Activated B cell treated with CpG ODN at 0.5 μM for 24 hours (primary cell): ENCODE measurements at regions not wholly inside any gene's neighbourhood (a gene's known extent, or its start where the extent isn't known, plus 50 kb on each side); places are given as distances from the start of the nearest gene placed in this dataset.

Experiments used
- ATAC-seq: fragments of 200-7000 bp; cut with Tn5 transposase; one replicate; pipeline ENCODE4 v1.10.0; 2021; ENCODE audit warnings: low read depth, mild to moderate bottlenecking, moderate library complexity
- CTCF ChIA-PET: fragments of 350-600 bp; sonication (Branson Sonifier 250); formaldehyde crosslinking; loops from one replicate; lab custom pipeline; 2021; ENCODE audit warnings: antibody characterized with exemption; lab: Charles Lee
- POLR2A ChIA-PET: fragments of 350-600 bp; sonication (Branson Sonifier 250); formaldehyde crosslinking; loops from one replicate; lab custom pipeline; 2021; ENCODE audit warnings: antibody characterized with exemption; lab: Charles Lee
- DNase-seq: peaks from one replicate; pipeline ENCODE4 v3.0.0; 2022
- H3K27ac Mint-ChIP-seq: one replicate; pipeline ENCODE4 v1.8.0; 2020; ENCODE audit warnings: mixed read lengths
- H3K27me3 Mint-ChIP-seq: one replicate; pipeline ENCODE4 v1.8.0; 2021; ENCODE audit warnings: mixed read lengths
- H3K36me3 Mint-ChIP-seq: one replicate; pipeline ENCODE4 v1.8.0; 2021; ENCODE audit warnings: low read depth, mixed read lengths
- H3K4me1 Mint-ChIP-seq: one replicate; pipeline ENCODE4 v1.8.0; 2021; ENCODE audit warnings: mixed read lengths
- H3K4me3 Mint-ChIP-seq: one replicate; pipeline ENCODE4 v1.8.0; 2020; ENCODE audit warnings: mild to moderate bottlenecking, mixed read lengths
- H3K9me3 Mint-ChIP-seq: one replicate; pipeline ENCODE4 v1.8.0; 2020; ENCODE audit warnings: mixed read lengths
- CTCF ChIP-seq: fragments of 200-600 bp; IDR thresholded peaks from one replicate; pipeline ENCODE4 v1.8.0; 2022; ENCODE audit warnings: antibody characterized with exemption, mild to moderate bottlenecking
- intact Hi-C: fragments of 100-400 bp; cut with micrococcal nuclease; formaldehyde crosslinking; loops from one replicate; pipeline ENCODE4 v1.15.1; 2024

DNA sequence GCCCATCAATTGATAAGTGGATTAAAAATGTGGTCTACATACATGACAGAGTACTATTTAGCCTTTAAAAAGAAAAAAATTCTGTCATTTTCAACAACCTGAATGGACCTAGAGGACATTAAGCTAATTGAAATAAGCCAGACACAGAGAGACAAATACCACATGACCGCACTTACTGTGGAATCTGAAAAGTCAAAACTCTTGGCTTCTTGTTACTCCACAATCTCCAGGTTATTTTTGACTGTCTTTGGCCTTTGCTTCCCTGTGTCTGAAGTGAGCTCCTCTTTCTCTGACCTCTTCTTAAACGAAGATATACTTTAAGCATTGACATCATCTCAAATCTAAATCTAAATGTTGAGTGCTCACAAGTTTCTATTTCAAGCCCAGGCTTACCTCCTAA is 265.5 kb upstream of the ADRA1B start:
- no peak for TF ChIP-seq CTCF
- H3K4me1 Mint-ChIP-seq, result no peaks in the 10 kb centered on the region
- no peak overlapping the region for H3K27ac Mint-ChIP-seq
- no peaks in the 10 kb centered on the region for H3K9me3 Mint-ChIP-seq
- intact Hi-C loops, result no loop called here
- peaks cover 14% of the 10 kb centered on the region for H3K27me3 Mint-ChIP-seq
- no peak overlapping the region for H3K4me3 Mint-ChIP-seq
- ATAC-seq (no peak), DNase-seq (no peak)
- CTCF ChIA-PET, result no interaction called here
- no peaks in the 10 kb centered on the region for H3K36me3 Mint-ChIP-seq
- POLR2A ChIA-PET, result no interaction called here

GRCh38 chr5:159655757-159656409 is 260.4 kb upstream of the ADRA1B start:
- intact Hi-C loops, result no loop called here
- no peaks in the 10 kb centered on the region for H3K9me3 Mint-ChIP-seq
- H3K27ac Mint-ChIP-seq, result no peak overlapping the region
- DNase-seq (no peak), ATAC-seq (no peak)
- ChIA-PET CTCF (no interaction called here), POLR2A (no interaction called here)
- no peak for TF ChIP-seq CTCF
- H3K27me3 Mint-ChIP-seq, result peaks cover 2% of the 10 kb centered on the region
- no peaks in the 10 kb centered on the region for H3K4me1 Mint-ChIP-seq
- H3K4me3 Mint-ChIP-seq, result no peak overlapping the region
- no peaks in the 10 kb centered on the region for H3K36me3 Mint-ChIP-seq

DNA sequence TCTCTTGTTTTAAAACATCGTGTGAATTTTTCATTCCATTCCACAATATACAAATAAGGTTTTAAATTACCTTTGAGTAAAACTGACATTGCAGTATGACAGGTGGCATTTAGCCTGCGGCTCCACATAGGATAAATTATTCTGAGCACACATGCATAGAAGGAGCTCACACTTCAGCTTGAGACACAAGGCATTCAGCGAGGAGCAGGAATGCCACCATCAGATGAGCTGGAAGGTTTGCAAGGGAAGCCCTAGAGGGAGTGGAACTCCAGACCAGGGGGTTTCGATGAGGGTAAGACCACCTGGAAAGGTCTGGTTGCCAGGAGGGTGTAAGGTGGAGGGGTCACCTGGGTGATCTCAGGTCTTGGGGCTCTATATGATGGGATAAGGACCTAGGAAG is 259.0 kb upstream of the ADRA1B start:
- ATAC-seq, result no peak
- POLR2A ChIA-PET, result no interaction called here
- no peaks in the 10 kb centered on the region for H3K36me3 Mint-ChIP-seq
- peaks cover 2% of the 10 kb centered on the region for H3K27me3 Mint-ChIP-seq
- DNase-seq, result no peak
- intact Hi-C loops, result no loop called here
- H3K4me3 Mint-ChIP-seq, result no peak overlapping the region
- H3K9me3 Mint-ChIP-seq, result no peaks in the 10 kb centered on the region
- CTCF ChIA-PET, result no interaction called here
- no peak for TF ChIP-seq CTCF
- no peak overlapping the region for H3K27ac Mint-ChIP-seq
- H3K4me1 Mint-ChIP-seq, result no peaks in the 10 kb centered on the region

- Mint-ChIP-seq H3K27ac (no peak overlapping the region), H3K27me3 (peaks cover 2% of the 10 kb centered on the region), H3K4me3 (no peak overlapping the region), H3K9me3 (no peaks in the 10 kb centered on the region), H3K4me1 (no peaks in the 10 kb centered on the region), H3K36me3 (no peaks in the 10 kb centered on the region)
- ChIA-PET POLR2A (no interaction called here), CTCF (no interaction called here)
- no peak for TF ChIP-seq CTCF
- DNase-seq (no peak), ATAC-seq (no peak)
- intact Hi-C loops, result no loop called here
Observed at GRCh38 chr5:159657771-159658170, 258.5 kb upstream of the ADRA1B start.

- peaks cover 2% of the 10 kb centered on the region for H3K27me3 Mint-ChIP-seq
- ChIA-PET CTCF (no interaction called here), POLR2A (no interaction called here)
- no peak for TF ChIP-seq CTCF
- H3K36me3 Mint-ChIP-seq, result no peaks in the 10 kb centered on the region
- no peak overlapping the region for H3K4me3 Mint-ChIP-seq
- DNase-seq, result no peak
- H3K27ac Mint-ChIP-seq, result no peak overlapping the region
- no peaks in the 10 kb centered on the region for H3K4me1 Mint-ChIP-seq
- no peak for ATAC-seq
- intact Hi-C loops, result no loop called here
- no peaks in the 10 kb centered on the region for H3K9me3 Mint-ChIP-seq
Observed at GRCh38 chr5:159658266-159658925, 257.9 kb upstream of the ADRA1B start.
